ENCODE measurements at regions not wholly inside any gene's neighbourhood (a gene's known extent, or its start where the extent isn't known, plus 50 kb on each side); places are given as distances from the start of the nearest gene placed in this dataset.
"Not testable (repeated sequence)": the region's sequence is repeated elsewhere in the genome, so short reads cannot be mapped to it uniquely, and the experiment has no call there.

DNA sequence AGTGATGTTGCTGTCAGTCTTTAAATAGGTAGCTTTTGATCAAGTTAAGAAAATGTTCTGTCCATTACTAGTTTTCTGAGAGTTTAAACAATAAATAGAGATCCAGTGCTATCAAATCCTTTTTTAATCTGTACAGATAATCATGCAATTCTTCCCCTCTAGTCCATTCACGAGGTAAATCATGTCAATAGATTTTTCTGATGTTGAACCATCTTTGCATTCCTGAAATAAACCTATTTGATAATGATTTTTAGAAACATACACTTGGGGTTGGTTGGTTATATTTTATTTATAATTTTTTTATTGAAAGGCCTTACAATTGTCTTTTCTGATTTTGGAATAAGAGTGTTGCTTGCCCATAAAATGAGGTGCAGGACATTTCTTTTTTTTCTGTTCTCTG, 95.0 kb downstream of the FAM53A start:
- no peak for DNase-seq

DNA sequence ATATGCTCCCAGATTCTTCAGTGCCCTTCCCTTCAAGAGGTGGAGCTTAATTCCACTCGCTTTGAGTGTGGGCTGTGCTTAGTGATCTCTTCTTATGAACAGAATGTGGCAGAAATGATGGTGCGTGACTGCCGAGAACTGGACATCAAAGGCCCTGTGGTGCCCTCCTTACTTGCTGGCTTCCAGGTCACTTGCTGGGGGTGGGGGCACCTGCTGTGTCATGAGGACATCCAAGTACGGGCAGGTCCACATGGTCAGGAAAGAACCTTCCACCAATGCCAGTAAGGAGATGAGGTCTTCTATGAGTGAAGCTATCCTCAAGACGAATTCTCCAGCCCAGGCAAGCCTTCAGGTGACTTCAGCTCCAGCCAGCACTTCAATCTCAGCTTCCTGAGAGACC, 95.8 kb downstream of the FAM53A start:
- no peak for DNase-seq

DNA sequence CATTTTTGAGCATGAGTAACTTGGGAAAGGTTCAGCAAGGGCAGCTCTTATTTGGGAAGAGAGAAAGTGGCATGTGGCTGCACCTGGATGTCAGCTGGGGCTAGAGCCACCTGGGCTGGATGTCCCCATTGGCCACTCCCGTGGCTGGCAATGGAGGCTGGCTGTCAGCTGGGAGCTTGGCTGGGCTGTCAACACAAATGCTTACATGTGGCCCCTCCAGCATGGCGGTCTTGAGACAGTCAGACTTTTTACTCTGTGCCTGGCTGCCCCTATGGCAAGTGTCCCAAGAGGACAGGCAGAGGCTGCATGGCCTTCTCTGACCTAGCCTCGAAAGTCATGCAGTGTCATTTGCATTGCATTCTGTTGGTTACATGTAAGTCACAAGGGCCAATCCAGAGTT, 99.6 kb downstream of the FAM53A start:
- no peak for DNase-seq

DNA sequence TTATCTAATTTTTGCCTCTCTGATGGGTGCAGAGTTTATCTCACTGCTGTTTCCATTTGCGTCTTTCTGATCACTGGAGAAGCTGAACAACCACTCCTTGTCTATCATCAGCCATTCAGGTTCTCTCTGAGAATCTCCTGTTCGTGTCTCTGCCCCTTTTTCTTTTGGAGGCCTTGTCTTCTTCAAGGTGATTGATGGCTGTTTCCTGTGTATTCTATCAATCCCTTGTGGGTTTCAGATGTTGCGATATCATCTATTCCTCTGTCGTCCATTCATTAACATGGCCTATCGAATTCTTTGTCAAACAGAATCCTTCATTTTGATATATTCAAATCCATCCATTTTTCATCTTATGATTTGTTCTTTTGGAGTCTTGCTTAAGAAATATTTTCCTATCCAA, 100.3 kb downstream of the FAM53A start:
- no peak for DNase-seq

DNA sequence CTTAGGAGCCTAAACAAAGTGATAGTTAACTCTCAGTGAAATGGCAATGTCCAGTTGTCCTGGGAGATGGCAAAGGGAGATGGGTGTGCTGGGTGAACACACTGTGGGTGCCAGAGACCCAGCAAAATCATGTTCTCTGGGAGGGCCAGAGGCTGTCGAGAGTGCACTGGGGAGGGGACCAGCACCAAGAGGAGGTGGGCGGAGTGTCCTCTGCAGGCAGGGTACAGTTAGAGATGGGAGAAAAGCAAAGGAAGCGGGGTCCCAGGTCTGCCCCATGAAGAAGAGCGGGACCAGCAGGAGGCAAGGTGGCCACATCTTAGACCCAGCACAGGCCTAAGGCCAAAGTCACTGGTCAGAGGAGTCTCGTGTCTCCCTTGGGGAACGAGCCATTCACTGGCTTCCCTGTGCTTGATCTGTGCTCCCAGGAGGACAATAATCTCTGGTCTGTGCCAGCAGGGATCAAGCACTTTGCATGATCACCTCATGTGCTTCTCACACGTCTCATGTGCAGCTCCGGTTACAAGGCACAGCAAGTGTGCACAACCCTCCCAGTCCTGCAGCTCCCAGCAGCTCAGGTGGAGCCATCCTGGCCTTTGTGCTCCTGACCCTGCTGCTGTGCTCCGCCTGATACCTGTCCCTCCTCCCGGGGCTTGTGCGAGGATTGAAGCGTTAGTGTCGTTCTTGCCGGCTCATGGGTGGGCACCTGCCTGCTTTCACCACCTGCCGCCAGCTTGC, 100.9 kb downstream of the FAM53A start:
- no peak for DNase-seq

DNA sequence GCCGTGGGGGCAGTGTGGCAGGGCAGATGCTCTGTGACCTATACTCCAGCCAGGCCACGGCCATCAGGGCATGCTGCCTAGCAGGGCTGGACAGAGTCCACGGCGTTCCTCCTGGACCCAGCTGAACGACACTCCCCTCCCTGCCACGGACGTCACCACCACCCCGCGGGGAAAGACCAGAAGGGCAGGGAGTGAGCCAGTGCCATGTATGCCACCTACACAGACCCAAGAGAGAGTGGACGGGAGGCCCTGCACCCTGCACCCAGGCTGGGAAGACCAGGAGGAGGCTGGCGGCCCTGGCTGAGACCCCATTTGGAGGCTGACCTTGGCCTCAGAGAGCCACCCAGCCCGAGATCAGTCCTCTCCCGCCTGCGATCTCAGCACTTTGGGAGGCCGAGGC, 101.9 kb downstream of the FAM53A start:
- no peak for DNase-seq

DNA sequence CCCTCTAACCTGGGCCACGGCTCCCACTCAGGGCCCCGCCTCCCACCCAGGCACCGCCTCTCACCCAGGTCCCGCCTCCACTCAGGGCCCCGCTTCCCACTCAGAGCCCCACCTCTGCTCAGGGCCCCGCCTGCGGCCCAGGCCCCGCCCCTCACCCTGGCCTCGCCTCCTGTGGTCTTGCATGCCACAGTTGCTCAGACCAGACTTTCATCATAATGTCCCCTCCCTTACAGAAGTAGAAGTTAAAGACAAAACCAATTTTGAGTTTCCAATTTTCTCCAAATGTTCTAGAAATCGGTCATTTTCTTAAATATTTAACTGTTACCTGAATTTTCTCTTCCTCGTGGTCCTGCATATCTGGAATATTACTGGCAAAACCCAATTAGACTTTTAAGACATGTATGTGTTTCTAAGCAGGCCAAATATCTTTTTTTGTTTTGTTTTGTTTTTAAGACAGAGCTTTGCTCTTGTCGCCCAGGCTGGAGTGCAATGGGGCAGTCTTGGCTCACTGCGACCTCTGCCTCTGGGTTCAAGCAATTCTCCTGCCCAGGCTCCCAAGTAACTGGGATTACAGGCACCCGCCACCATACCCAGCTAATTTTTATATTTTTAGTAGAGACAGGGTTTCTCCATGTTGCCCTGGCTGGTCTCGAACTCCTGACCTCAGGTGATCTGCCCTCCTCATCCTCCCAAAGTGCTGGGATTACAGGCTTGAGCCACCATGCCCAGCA, 102.8 kb downstream of the FAM53A start:
- peak; percentile 78 for DNase-seq

- DNase-seq, result not testable (repeated sequence)
Observed at GRCh38 chr4:1580692-1581012, 103.5 kb downstream of the FAM53A start.

DNA sequence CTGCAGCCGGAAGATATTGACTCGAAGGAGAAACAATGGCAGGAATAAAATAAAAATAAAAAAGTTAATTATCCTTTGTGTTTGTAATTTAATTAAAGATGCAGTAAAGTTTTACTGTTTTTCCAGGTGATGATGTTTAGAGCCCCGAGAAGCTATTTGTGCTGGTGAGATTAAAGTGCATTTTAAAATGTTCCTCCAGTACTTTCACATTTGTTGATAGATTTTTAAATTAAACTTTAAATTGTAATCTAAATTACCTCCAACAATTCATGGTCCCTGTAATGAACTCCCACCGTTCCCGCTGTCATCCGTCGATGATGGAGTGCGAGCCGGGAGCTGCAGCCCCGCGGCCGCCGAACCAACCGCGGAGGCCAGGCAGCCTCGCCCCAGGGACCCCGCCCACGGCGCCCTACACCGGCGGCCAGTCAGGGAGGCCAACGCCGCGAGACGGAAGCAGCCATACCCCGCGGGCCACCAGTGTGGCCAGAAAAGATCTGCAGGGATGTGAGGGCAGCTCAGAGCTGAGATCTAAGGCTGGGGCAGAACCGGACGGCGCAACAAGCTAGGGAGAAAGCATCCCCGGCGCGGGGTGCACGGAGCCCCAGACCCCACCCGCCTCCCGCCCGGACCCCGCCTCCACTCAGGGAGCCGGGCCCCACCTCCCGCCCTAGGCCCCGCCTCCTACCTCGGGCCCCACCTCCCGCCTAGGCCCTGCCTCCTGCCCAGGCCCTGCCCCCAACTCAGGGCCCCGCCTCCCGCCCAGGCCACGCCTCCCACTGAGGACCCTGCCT, 104.0 kb downstream of the FAM53A start:
- DNase-seq, result peak; percentile 91

DNA sequence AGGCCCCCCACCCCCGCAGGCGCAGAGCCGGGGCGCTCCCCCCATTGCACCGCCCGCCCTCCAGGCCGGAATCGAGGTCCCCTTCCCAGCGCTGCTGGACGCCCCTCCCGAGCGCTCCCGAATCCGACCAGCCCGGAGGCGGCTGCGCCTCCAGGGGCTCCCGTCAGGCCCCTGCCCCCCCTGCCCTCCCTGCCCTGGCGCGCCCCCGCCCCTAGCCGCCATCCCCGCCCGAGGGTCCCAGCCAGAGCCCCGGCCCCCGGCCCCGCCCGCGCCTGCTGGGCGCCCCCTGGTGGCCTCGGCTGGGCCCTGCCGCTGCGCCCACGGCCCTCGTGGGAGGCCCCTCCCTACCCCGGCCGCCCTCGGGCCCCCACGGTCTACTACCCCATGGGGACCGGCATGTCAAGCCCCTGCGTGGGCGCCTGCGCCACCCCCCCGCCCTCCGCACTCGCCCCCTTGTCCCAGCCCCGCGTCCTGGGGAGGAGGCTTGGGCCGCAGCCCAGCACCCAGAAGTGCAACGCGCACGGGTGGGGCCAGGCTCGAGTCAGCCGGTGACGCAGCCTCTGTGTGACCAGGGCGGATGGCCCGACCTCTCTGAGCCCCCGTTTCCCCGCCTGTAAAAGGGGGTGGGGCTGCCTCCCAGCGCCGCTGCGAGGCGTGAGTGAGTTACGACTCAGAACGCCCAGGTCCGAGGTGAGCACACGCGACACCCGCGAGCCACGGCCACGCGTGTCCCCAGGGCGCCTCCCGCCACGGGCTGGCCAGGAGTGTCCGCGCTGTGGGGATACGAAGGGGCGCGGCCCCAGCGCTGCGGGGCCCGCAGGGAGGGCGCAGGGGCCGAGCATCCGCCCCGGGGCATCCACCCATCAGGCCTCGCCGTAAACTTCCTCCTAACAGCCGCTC, 104.9 kb downstream of the FAM53A start:
- DNase-seq, result peak; percentile 65

DNA sequence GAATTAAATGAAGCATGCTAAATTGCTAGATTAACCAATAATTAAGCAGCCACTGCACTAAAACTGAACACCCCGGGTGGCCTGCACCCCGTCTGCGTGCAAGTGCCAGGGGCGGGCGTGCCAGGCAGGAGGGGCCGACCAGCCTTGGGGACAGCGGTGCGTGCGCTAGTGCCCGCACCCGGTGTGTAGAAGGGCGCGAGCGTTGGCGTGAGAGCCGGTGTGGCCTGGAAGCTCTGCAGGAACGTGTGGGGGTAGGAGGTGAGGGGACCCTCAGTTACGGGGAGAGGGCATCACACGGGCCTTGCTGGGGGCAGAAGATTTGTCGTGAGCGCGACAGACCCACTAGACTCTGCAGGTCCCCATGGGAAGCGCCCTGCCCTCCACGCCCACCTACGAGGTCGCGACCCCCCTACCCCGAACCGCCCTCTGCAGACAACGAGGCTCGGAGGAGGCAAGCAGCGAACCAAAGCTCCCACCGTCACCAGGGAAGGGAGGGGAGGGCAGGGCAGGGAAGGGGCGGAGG, 105.8 kb downstream of the FAM53A start:
- DNase-seq, result no peak

- no peak for DNase-seq
Observed at GRCh38 chr4:1577822-1578217, 106.3 kb downstream of the FAM53A start.

DNA sequence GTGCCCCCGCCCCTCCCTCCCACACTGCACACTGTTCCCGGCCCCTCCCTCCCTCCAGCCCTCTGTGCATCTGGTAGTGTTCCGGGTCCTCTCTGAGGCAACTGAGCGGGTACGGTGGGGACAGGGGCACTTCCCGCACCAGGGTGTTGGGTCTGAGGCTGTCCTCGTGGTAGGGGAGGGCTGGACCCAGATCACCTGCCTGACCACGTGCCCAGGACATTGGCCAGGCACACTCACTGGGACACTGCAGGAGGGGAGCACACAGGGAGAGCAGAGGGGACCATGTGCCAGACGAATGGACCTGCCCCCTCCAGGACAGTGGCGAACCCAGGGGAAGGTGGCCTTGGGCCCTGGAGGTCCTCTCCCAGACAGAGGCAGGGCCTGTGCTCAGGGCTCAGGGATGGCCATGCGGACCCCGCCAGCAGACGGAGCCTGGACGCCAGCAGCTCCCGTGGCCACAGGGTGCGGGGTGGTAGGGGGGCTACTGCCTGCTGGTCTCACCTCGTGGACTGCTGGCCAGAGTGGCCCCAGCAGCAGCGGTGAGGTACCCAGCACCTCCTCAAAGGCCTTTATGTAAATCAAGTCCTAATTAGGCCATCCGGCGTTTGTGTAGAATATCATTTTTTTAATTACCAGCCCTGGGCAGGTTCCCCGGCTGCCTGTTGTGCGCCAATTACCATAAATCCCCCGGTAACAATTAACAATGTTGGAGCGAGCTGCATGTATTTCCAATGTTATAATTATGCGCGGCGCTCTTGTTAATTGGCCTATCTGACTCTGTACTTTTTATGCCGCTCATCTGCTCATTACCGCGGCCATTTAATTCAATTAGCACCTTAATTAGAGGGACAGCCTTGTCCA, 106.9 kb downstream of the FAM53A start:
- DNase-seq, result no peak

DNA sequence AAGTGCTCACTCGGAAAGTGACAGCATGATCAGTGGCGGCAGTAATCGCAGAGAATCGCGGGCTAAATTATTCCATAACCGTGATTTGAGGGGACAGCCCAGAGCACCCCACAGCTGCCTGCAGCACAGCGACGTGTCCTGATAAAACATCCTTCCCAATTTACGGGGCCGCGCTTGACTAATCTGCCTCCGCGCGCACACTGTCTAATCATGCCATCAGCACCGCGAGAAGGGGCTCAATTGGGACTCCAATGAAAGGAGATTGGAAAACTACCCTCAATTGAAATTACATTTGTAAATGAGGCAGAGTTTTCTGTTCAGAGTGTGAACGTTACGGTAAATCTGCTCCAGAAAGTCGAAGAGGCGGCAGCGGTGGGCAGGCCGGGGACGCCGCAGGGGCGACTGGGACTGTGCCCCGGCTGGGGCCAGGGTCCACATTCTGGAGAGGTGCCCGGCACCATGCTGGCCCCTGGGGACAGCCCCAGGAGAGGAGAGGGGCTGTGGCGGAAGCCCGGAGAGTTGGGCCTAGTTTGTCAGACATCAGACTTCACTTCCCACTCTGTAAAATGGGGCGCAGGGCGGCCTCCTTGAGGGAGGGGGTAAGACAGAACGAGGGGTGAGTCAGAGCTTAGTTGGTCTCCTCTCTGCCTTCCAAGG, 107.7 kb downstream of the FAM53A start:
- no peak for DNase-seq

- DNase-seq, result no peak
Observed at GRCh38 chr4:1575418-1576303, 108.5 kb downstream of the FAM53A start.

- DNase-seq, result no peak
Observed at GRCh38 chr4:1574601-1575417, 109.3 kb downstream of the FAM53A start.

DNA sequence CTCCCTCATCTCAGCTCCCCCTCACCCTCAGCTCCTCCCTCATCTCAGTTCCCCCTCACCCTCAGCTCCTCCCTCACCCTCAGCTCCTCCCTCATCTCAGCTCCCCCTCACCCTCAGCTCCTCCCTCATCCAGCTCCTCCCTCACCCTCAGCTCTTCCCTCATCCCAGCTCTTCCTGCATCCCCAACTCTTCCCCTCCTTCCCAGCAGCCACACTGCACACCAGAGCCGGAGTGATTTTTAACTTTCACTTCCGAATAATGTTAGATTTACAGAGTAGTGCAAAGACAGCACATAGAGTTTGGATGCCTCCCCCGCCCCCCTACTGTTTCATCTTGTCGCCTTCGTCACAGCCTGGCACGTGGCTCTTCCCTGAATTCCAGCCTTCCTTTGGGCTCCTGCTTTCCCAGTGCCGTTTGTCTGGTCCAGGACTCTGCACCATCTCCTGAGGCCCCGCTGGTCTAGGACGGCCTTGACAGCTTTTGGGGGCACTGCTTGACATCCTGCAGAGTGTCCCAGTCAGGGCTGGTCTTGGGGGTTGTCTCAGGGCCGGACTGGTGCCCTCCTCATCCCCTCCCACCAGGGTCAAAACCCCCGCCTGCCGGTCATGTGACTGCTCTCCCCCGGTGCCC, 110.2 kb downstream of the FAM53A start:
- DNase-seq, result no peak

DNA sequence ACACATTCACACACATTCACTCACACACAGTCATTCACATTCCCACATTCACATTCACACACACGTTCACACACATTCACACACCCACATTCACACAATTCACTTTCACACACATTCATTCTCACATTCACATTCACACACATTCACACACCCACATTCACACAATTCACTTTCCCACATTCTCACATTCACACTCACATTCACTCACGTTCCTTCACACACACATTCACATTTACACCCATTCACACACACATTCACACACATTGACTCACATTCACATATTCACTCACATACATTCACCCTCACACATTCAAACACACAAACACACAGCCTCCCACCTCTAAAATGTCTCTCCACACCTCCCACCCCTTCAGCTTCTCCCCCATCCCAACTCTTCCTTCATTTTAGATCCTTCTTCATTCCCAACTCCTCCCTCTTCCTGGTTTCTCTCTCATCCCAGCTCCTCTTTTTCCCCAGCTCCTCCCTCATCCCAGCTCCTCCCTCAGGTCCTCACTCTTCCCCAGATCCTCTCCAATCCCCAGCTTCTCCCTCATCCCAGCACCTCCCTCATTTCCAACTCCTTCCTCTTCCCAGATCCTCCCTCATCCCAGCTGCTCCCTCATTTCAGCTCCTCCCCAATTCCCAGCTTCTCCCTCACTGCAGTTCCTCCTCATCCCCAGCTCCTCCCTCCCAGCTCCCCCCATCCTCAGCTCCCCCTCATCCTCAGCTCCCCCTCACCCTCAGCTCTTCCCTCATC, 111.0 kb downstream of the FAM53A start:
- no peak for DNase-seq
